Bronchial epithelial cell (primary cell): ENCODE measurements at regions not wholly inside any gene's neighbourhood (a gene's known extent, or its start where the extent isn't known, plus 50 kb on each side); places are given as distances from the start of the nearest gene placed in this dataset.

Source experiments
- DNase-seq: peaks from one replicate; pipeline ENCODE4 v3.0.0-alpha.2; 2010; ENCODE audit warnings: low read depth
- FAIRE-seq: peaks from 2 replicates; lab custom pipeline; 2011; peaks lifted over from hg19 to GRCh38; lab: Jason Lieb, UNC
- H3K27me3 ChIP-seq: 2 replicates; pipeline ENCODE4 v1.5.1; 2011; ENCODE audit warnings: low read length; ENCODE audit not compliant: control insufficient read depth, insufficient read depth
- H3K36me3 ChIP-seq: 2 replicates; pipeline ENCODE4 v1.5.1; 2011; ENCODE audit warnings: low read length; ENCODE audit not compliant: control insufficient read depth, insufficient read depth
- H3K4me3 ChIP-seq: 2 replicates; pipeline ENCODE4 v1.5.1; 2011; ENCODE audit warnings: mild to moderate bottlenecking, low read depth, low read length, control low read depth
- CTCF ChIP-seq: IDR thresholded peaks from 2 replicates; pipeline ENCODE4 v1.5.1; 2011; ENCODE audit warnings: mild to moderate bottlenecking, moderate library complexity, low read length, control low read depth, inconsistent platforms; ENCODE audit not compliant: insufficient read depth, severe bottlenecking

DNA sequence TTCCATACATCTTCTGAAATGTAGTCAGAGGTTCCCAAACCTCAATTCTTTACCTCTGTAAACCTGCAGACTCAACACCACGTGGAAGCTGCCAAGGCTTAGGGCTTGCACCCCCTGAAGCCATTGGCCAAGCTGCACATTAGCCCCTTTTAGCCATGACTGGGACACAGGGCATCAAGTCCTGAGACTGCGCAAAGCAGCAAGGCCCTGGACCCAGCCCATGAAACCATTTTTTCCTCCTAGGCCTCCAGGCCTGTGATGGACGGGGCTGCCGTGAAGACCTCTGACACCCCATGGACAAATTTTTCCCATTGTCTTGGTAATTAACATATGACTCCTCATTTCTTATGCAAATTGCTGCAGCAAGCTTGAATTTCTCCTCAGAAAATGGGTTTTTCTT, 727.8 kb downstream of the C6orf118 start:
- no peak for TF ChIP-seq CTCF
- no peak overlapping the region for H3K4me3 ChIP-seq
- FAIRE-seq (no peak), DNase-seq (no peak)
- H3K27me3 ChIP-seq: no peaks in the 10 kb centered on the region
- H3K36me3 ChIP-seq: no peaks in the 10 kb centered on the region

- DNase-seq: no peak
- no peaks in the 10 kb centered on the region for H3K36me3 ChIP-seq
- no peaks in the 10 kb centered on the region for H3K27me3 ChIP-seq
- TF ChIP-seq CTCF: no peak
- no peak overlapping the region for H3K4me3 ChIP-seq
- no peak for FAIRE-seq
Observed at GRCh38 chr6:164579035-164579434, 730.4 kb downstream of the C6orf118 start.

DNA sequence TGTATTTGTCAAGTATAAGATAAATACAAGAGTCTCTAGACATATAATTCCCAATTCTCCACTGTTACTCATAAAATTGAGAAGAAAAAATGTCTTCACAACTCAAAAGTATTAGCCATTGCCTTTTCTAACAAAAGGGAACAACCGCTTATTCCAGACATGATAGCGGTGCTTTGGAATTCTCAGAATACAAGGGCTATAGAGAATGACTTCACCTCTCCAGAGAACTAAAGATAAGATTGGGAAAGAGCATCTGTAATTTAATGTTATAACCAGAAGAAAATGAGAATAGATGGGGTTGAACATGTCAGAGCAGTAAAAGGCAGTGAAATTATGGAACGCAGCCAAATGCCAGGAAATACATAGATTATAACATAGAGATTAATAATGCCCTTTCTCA, 730.8 kb downstream of the C6orf118 start:
- no peaks in the 10 kb centered on the region for H3K27me3 ChIP-seq
- no peak for TF ChIP-seq CTCF
- H3K4me3 ChIP-seq: no peak overlapping the region
- DNase-seq: no peak
- no peak for FAIRE-seq
- H3K36me3 ChIP-seq: no peaks in the 10 kb centered on the region

GRCh38 chr6:164570801-164571200, 738.6 kb downstream of the C6orf118 start:
- Histone ChIP-seq H3K27me3 (no peaks in the 10 kb centered on the region), H3K4me3 (no peak overlapping the region), H3K36me3 (no peaks in the 10 kb centered on the region)
- no peak for TF ChIP-seq CTCF
- FAIRE-seq (no peak), DNase-seq (no peak)

DNA sequence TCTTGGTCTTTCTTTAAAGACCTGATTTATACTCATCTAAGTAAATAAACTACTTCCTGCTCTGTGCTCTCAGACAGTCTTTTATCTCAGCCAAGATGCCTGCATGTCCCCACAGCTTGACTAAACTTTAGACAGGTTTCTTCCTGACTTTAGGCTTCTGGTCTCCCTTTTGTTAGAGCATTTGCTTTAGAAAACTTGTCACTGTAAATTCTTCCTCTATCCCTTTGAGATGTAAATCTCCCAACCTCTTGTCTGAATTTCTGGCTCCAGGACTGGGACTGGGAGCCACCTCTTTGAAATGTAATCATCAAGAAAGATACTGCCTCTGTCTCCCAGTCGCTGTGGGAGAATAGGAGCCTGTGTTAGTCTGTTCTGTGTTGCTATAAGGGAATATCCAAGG, 739.9 kb downstream of the C6orf118 start:
- H3K36me3 ChIP-seq: no peaks in the 10 kb centered on the region
- TF ChIP-seq CTCF: no peak
- DNase-seq (no peak), FAIRE-seq (no peak)
- H3K4me3 ChIP-seq: no peak overlapping the region
- H3K27me3 ChIP-seq: no peaks in the 10 kb centered on the region

DNA sequence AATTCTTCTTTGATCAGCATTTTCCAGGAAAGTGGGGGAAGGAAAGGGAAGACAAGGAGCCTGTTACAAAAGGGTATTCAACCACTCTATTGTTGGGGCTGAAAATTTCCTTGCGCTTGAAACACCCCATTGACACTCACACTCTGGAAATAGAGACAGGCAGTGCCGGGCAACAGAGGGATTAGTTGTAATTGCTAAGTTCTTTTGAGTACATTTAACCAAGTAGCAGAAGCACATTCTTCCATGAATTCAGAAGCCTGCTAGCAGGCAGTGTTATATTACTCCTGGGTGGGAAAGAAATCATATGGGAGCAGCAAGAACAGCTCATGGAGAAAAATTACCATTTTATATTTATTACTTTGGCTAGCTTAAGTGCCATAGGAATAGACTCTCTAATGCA, 745.5 kb downstream of the C6orf118 start:
- no peak for TF ChIP-seq CTCF
- Histone ChIP-seq H3K36me3 (no peaks in the 10 kb centered on the region), H3K4me3 (no peak overlapping the region), H3K27me3 (no peaks in the 10 kb centered on the region)
- FAIRE-seq (no peak), DNase-seq (no peak)
